Chondrocyte (in vitro differentiated cells): ENCODE measurements at regions not wholly inside any gene's neighbourhood (a gene's known extent, or its start where the extent isn't known, plus 50 kb on each side); places are given as distances from the start of the nearest gene placed in this dataset.

Experiments used
- DNase-seq: peaks from one replicate; pipeline ENCODE4 v3.0.0; 2021; ENCODE audit warnings: mixed read lengths, low spot score
- H3K27ac Mint-ChIP-seq: one replicate; pipeline ENCODE4 v1.8.0; 2021; ENCODE audit warnings: mild to moderate bottlenecking, moderate library complexity, mixed read lengths; ENCODE audit not compliant: unreplicated experiment
- H3K27me3 Mint-ChIP-seq: 2 replicates; pipeline ENCODE4 v1.8.0; 2021; ENCODE audit warnings: low read depth, mixed read lengths
- H3K36me3 Mint-ChIP-seq: 2 replicates; pipeline ENCODE4 v1.8.0; 2021; ENCODE audit warnings: low read depth, mixed read lengths
- H3K4me1 Mint-ChIP-seq: 2 replicates; pipeline ENCODE4 v1.8.0; 2021; ENCODE audit warnings: low read depth, mild to moderate bottlenecking, mixed read lengths
- H3K4me3 Mint-ChIP-seq: one replicate; pipeline ENCODE4 v1.8.0; 2021; ENCODE audit warnings: mild to moderate bottlenecking, moderate library complexity, mixed read lengths; ENCODE audit not compliant: unreplicated experiment
- H3K9me3 Mint-ChIP-seq: 2 replicates; pipeline ENCODE4 v1.8.0; 2021; ENCODE audit warnings: low read depth, mixed read lengths
- TF ChIP-seq, protein P1 (sequence below): fragments of 200-600 bp; sonication (generic); IDR thresholded peaks from 2 replicates; pipeline ENCODE4 v1.5.0; 2021; ENCODE audit warnings: antibody characterized with exemption, mild to moderate bottlenecking, moderate library complexity

DNA sequence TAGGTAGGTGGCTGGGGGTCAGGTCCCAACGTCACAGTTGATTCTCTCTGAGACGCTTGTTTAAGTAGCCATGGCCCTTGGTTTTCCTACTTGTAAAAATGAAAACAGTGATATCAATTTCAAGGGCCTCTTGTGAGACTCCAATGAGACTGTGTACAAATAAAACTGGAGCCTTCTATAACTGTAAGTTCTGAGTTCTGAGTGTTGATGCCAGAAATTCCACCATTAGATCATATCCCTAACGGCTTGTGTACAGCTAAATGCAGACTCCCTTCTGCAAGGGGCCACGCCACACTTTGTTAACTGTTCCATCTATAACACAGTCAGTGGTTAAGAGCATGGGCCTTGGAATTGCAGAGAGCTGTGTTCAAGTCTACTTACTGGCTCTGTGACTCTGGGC lies 267.3 kb downstream of the TLE3 start:
- no peak overlapping the region for H3K4me3 Mint-ChIP-seq
- no peaks in the 10 kb centered on the region for H3K36me3 Mint-ChIP-seq
- peaks cover 21% of the 10 kb centered on the region for H3K4me1 Mint-ChIP-seq
- no peaks in the 10 kb centered on the region for H3K9me3 Mint-ChIP-seq
- H3K27me3 Mint-ChIP-seq = peaks cover 11% of the 10 kb centered on the region
- TF ChIP-seq, protein P1, sequence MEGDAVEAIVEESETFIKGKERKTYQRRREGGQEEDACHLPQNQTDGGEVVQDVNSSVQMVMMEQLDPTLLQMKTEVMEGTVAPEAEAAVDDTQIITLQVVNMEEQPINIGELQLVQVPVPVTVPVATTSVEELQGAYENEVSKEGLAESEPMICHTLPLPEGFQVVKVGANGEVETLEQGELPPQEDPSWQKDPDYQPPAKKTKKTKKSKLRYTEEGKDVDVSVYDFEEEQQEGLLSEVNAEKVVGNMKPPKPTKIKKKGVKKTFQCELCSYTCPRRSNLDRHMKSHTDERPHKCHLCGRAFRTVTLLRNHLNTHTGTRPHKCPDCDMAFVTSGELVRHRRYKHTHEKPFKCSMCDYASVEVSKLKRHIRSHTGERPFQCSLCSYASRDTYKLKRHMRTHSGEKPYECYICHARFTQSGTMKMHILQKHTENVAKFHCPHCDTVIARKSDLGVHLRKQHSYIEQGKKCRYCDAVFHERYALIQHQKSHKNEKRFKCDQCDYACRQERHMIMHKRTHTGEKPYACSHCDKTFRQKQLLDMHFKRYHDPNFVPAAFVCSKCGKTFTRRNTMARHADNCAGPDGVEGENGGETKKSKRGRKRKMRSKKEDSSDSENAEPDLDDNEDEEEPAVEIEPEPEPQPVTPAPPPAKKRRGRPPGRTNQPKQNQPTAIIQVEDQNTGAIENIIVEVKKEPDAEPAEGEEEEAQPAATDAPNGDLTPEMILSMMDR = no peak
- no peak for DNase-seq
- no peak overlapping the region for H3K27ac Mint-ChIP-seq

DNA sequence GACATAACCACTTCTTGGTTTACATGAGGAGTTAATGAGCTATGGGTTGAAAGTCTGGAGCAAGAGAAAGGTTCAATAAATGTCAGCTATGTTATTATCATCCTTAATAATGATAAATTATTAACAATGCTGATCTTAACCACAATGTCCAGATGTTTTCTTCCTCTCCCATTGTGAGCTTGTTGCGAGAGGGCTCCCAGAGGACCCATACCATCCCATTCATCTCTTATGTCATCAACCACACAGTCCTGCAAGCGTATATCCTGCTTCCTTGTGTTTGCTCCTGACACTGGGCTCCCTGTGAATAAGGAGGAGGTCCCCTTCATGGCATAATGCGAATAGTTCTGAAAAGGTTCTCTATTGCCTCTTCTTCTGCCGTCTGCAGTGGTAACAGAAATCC lies 266.8 kb downstream of the TLE3 start:
- TF ChIP-seq, protein P1 = no peak
- Mint-ChIP-seq H3K9me3 (no peaks in the 10 kb centered on the region), H3K4me1 (peaks cover 21% of the 10 kb centered on the region), H3K4me3 (no peak overlapping the region), H3K27me3 (peaks cover 14% of the 10 kb centered on the region), H3K36me3 (no peaks in the 10 kb centered on the region), H3K27ac (no peak overlapping the region)
- no peak for DNase-seq

DNA sequence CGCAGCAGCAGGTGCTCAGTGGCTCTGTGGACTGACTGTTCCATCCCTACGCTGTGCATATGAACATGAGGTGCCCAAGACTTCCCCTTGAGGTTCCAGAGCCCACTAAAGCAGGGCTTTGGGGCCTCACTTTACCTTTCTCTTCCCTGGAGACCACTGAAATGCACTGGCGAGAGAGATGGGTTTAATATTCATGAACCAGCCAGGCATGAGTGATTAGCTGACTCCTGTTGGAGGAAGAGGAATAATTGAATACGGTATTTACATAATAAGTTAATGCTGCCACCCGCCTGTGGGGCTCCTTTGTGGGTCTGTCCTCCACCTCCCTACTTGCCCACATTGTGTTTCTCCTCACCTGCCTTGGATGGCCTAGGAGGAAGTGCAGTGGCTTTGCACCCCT lies 263.4 kb downstream of the TLE3 start:
- Mint-ChIP-seq H3K27me3 (peaks cover 22% of the 10 kb centered on the region), H3K36me3 (no peaks in the 10 kb centered on the region), H3K4me1 (peaks cover 11% of the 10 kb centered on the region), H3K27ac (no peak overlapping the region), H3K9me3 (no peaks in the 10 kb centered on the region), H3K4me3 (no peak overlapping the region)
- DNase-seq = no peak
- TF ChIP-seq, protein P1 = no peak

DNA sequence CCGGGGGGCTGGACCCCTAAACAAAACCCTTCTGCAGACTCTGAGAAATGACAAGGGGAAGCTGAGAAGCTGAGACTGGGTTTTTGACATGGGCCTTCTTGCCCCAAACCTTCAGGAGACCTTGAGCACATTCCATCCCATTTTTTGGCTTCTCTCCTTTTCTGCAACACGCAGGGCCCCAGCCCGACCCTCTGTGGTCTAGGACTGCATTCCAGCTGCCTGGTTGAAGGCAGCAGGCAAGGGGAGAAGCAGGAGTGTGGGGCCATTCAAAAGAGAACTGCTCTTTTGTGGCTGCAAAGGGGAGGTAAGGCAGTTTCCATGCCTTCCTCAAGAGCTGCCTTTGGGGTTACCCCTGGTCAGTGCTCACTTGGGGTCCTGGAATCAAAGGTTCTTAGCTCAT lies 263.0 kb downstream of the TLE3 start:
- TF ChIP-seq, protein P1 = no peak
- DNase-seq = no peak
- Mint-ChIP-seq H3K9me3 (no peaks in the 10 kb centered on the region), H3K27me3 (peaks cover 22% of the 10 kb centered on the region), H3K4me1 (peaks cover 11% of the 10 kb centered on the region), H3K36me3 (no peaks in the 10 kb centered on the region), H3K4me3 (no peak overlapping the region), H3K27ac (no peak overlapping the region)

DNA sequence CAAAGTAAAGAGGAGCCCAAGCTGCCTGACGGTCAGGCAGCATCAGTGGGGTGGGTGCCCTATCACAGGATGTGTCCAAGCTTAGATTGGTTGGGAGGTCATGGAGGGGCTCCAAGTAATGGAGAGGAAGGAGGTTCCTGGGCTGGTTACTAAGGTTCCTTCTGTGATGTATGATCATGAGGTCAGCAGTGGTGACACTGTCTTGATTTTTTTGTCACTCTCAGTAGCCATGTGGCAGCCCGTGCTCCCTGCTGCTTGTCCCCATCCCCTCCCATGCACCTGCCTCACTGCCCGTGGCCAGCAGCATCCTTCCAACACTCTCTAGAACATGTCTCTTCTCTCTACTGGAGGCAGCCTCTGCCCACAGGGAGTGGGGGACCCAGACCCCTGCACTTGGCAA lies 261.7 kb downstream of the TLE3 start:
- Mint-ChIP-seq H3K27me3 (peaks cover 22% of the 10 kb centered on the region), H3K9me3 (no peaks in the 10 kb centered on the region), H3K36me3 (no peaks in the 10 kb centered on the region), H3K27ac (no peak overlapping the region), H3K4me3 (no peak overlapping the region), H3K4me1 (peaks cover 11% of the 10 kb centered on the region)
- no peak for DNase-seq
- TF ChIP-seq, protein P1 = no peak
